H1 (cell line): ENCODE measurements at regions not wholly inside any gene's neighbourhood (a gene's known extent, or its start where the extent isn't known, plus 50 kb on each side); places are given as distances from the start of the nearest gene placed in this dataset.

ENCODE experiments used
- CTCF ChIA-PET: fragments of 300-600 bp; sonication (Branson Sonifier 250); formaldehyde crosslinking; loops from one replicate; lab custom pipeline; 2021; ENCODE audit not compliant: partially characterized antibody; lab: Charles Lee
- POLR2A ChIA-PET: fragments of 300-600 bp; sonication (Branson Sonifier 250); formaldehyde crosslinking; loops from one replicate; lab custom pipeline; 2021; ENCODE audit warnings: inconsistent platforms; ENCODE audit not compliant: partially characterized antibody; lab: Charles Lee
- DNase-seq, 2 experiments: peaks; one replicate each; pipeline versions ENCODE4 v3.0.0 to v3.0.0-alpha.2; 2010 to 2022; ENCODE audit warnings: low spot score in 2 of 2, low read depth in 1 of 2, mixed read lengths in 1 of 2
- FAIRE-seq: peaks from 2 replicates; lab custom pipeline; 2011; peaks lifted over from hg19 to GRCh38; lab: Jason Lieb, UNC
- H2AFZ ChIP-seq: 2 replicates; pipeline ENCODE4 v1.8.1; 2012; ENCODE audit warnings: low read length, inconsistent platforms
- H2AK5ac ChIP-seq: 2 replicates; pipeline ENCODE4 v1.6.1; 2013; ENCODE audit warnings: low read depth, low read length
- H2BK120ac ChIP-seq: replicated peaks from 2 replicates; pipeline ENCODE3; 2013; ENCODE audit warnings: low read depth, low read length, inconsistent platforms
- H2BK12ac ChIP-seq: 2 replicates; pipeline ENCODE4 v1.6.1; 2013; ENCODE audit warnings: low read depth, low read length
- H2BK15ac ChIP-seq: 2 replicates; pipeline ENCODE4 v1.6.1; 2013; ENCODE audit warnings: low read length
- H2BK20ac ChIP-seq: 2 replicates; pipeline ENCODE4 v1.6.1; 2013; ENCODE audit warnings: low read length
- H2BK5ac ChIP-seq: 2 replicates; pipeline ENCODE4 v1.6.1; 2013; ENCODE audit warnings: low read depth, low read length
- H3K14ac ChIP-seq: 2 replicates; pipeline ENCODE4 v1.6.1; 2013; ENCODE audit warnings: inconsistent platforms; ENCODE audit not compliant: insufficient read length
- H3K18ac ChIP-seq: 2 replicates; pipeline ENCODE4 v1.6.1; 2013; ENCODE audit warnings: low read length; ENCODE audit errors: extremely low read depth
- H3K23ac ChIP-seq: 2 replicates; pipeline ENCODE4 v1.6.1; 2013; ENCODE audit warnings: inconsistent platforms; ENCODE audit not compliant: insufficient read length
- H3K23me2 ChIP-seq: 2 replicates; pipeline ENCODE4 v1.6.1; 2013; ENCODE audit warnings: low read depth, low read length
- H3K27ac ChIP-seq: 2 replicates; pipeline ENCODE4 v1.6.1; 2011; ENCODE audit warnings: low read depth, low read length, inconsistent platforms
- H3K27me3 ChIP-seq, 4 experiments: replicated peaks in 1 of 4; 1 replicate in 1 of 4; 2 replicates in 3 of 4; pipeline versions ENCODE4 v1.6.1 to v1.8.1; 2011 to 2013; ENCODE audit warnings: low read length in 3 of 4, mild to moderate bottlenecking in 3 of 4, inconsistent platforms in 2 of 4, mixed read lengths in 2 of 4, moderate library complexity in 1 of 4; ENCODE audit not compliant: control insufficient read depth in 3 of 4, insufficient read depth in 3 of 4; ENCODE audit errors: extremely low read depth in 1 of 4
- H3K36me3 ChIP-seq, 4 experiments: 2 replicates each; pipeline versions ENCODE4 v1.6.1 to v1.8.1; 2011 to 2013; ENCODE audit warnings: mild to moderate bottlenecking in 4 of 4, low read length in 3 of 4, moderate library complexity in 2 of 4, control low read depth in 1 of 4, inconsistent platforms in 1 of 4; ENCODE audit not compliant: insufficient read depth in 4 of 4, control insufficient read depth in 2 of 4
- H3K4ac ChIP-seq: replicated peaks from 2 replicates; pipeline ENCODE3; 2013; ENCODE audit warnings: low read length, low read depth, mixed read lengths, inconsistent platforms; ENCODE audit not compliant: insufficient read length
- H3K4me1 ChIP-seq, 4 experiments: replicated peaks in 1 of 4; 1 replicate in 1 of 4; 2 replicates in 3 of 4; pipeline versions ENCODE4 v1.6.1 to v1.8.1; 2011 to 2013; ENCODE audit warnings: low read length in 3 of 4, inconsistent platforms in 2 of 4, mixed read lengths in 1 of 4; ENCODE audit not compliant: insufficient read depth in 4 of 4, control insufficient read depth in 3 of 4
- H3K4me2 ChIP-seq, 2 experiments: 2 replicates each; pipeline versions ENCODE4 v1.6.1 to v1.8.1; 2011 to 2013; ENCODE audit warnings: low read depth in 2 of 2, low read length in 2 of 2, control low read depth in 1 of 2, inconsistent platforms in 1 of 2, mild to moderate bottlenecking in 1 of 2; ENCODE audit not compliant: insufficient read depth in 1 of 2
- H3K4me3 ChIP-seq, 4 experiments: fragments of 200-600, 300-600 bp in 1 of 4; sonication (generic), shearing (Covaris generic), sonication (Bioruptor Twin) in 1 of 4; 2 replicates each; pipeline versions ENCODE4 v1.5.1 to v1.8.1; 2011 to 2016; ENCODE audit warnings: low read length in 4 of 4, low read depth in 3 of 4, control low read depth in 2 of 4, inconsistent platforms in 2 of 4, mild to moderate bottlenecking in 2 of 4, mixed read lengths in 1 of 4, moderate library complexity in 1 of 4; ENCODE audit not compliant: insufficient read depth in 2 of 4; ENCODE audit errors: extremely low read depth in 1 of 4
- H3K56ac ChIP-seq: replicated peaks from 2 replicates; pipeline ENCODE3; 2013; ENCODE audit warnings: low read depth, mild to moderate bottlenecking, mixed read lengths, low read length, inconsistent platforms; ENCODE audit not compliant: insufficient read length
- H3K79me1 ChIP-seq: 2 replicates; pipeline ENCODE4 v1.6.1; 2013; ENCODE audit warnings: low read depth, low read length, control low read depth
- H3K79me2 ChIP-seq, 2 experiments: 2 replicates each; pipeline versions ENCODE4 v1.6.1 to v1.8.1; 2012 to 2013; ENCODE audit warnings: low read length in 2 of 2, mild to moderate bottlenecking in 2 of 2, inconsistent platforms in 1 of 2; ENCODE audit not compliant: insufficient read depth in 2 of 2, control insufficient read depth in 1 of 2
- H3K9ac ChIP-seq, 4 experiments: replicated peaks in 1 of 4; 1 replicate in 1 of 4; 2 replicates in 3 of 4; pipeline versions ENCODE4 v1.6.1 to v1.8.1; 2011 to 2013; ENCODE audit warnings: low read depth in 3 of 4, low read length in 3 of 4, control low read depth in 2 of 4, mild to moderate bottlenecking in 2 of 4, moderate library complexity in 2 of 4, inconsistent platforms in 1 of 4; ENCODE audit errors: extremely low read depth in 1 of 4
- H3K9me3 ChIP-seq, 2 experiments: 2 replicates each; pipeline versions ENCODE4 v1.6.1 to v1.8.1; 2012 to 2013; ENCODE audit warnings: mild to moderate bottlenecking in 2 of 2, moderate library complexity in 2 of 2, control low read depth in 1 of 2, inconsistent platforms in 1 of 2, low read depth in 1 of 2, low read length in 1 of 2, mixed read lengths in 1 of 2; ENCODE audit not compliant: insufficient read depth in 2 of 2
- H4K20me1 ChIP-seq, 2 experiments: replicated peaks in 1 of 2; 2 replicates each; pipeline versions ENCODE3 to v1.8.1; 2011 to 2013; ENCODE audit warnings: inconsistent platforms in 2 of 2, low read length in 2 of 2, mild to moderate bottlenecking in 1 of 2; ENCODE audit not compliant: insufficient read depth in 2 of 2, control insufficient read depth in 1 of 2
- H4K5ac ChIP-seq: 2 replicates; pipeline ENCODE4 v1.6.1; 2013; ENCODE audit warnings: low read length, low read depth, mixed read lengths, inconsistent platforms; ENCODE audit not compliant: insufficient read length
- H4K8ac ChIP-seq: 2 replicates; pipeline ENCODE4 v1.8.0; 2013; ENCODE audit warnings: mild to moderate bottlenecking, moderate library complexity, low read length, inconsistent platforms; ENCODE audit not compliant: insufficient read depth; ENCODE audit errors: extremely low read depth
- H4K91ac ChIP-seq: replicated peaks from 2 replicates; pipeline ENCODE3; 2013; ENCODE audit warnings: low read length, mixed read lengths, inconsistent platforms; ENCODE audit not compliant: insufficient read length
- ASH2L ChIP-seq: fragments of 200-600, 300-600 bp; sonication (generic); IDR thresholded peaks from one replicate; pipeline ENCODE4 v1.7.1; 2017; ENCODE audit warnings: low read length
- BCL11A ChIP-seq, 2 experiments: IDR thresholded peaks; one replicate each; pipeline ENCODE4 v1.6.1; 2011; ENCODE audit warnings: low read depth in 2 of 2, low read length in 2 of 2, mild to moderate bottlenecking in 2 of 2
- EP300 ChIP-seq, 2 experiments: IDR thresholded peaks; 1 replicate in 1 of 2; 2 replicates in 1 of 2; pipeline ENCODE4 v1.6.1; 2011 to 2012; ENCODE audit warnings: low read depth in 2 of 2, low read length in 2 of 2, mild to moderate bottlenecking in 2 of 2, borderline replicate concordance in 1 of 2, inconsistent platforms in 1 of 2, moderate library complexity in 1 of 2
- JUN ChIP-seq: IDR thresholded peaks from 2 replicates; pipeline ENCODE4 v1.6.1; 2011; ENCODE audit warnings: low read depth, mild to moderate bottlenecking, improper control_type of control experiment, low read length
- NRF1 ChIP-seq: IDR thresholded peaks from 2 replicates; pipeline ENCODE4 v1.6.1; 2011; ENCODE audit warnings: mild to moderate bottlenecking, low read depth, low read length, improper control_type of control experiment
- POLR2A ChIP-seq, 2 experiments: IDR thresholded peaks; 1 replicate in 1 of 2; 2 replicates in 1 of 2; pipeline ENCODE4 v1.6.1; 2011; ENCODE audit warnings: low read depth in 2 of 2, low read length in 2 of 2, mild to moderate bottlenecking in 2 of 2; ENCODE audit errors: control extremely low read depth in 1 of 2
- RFX5 ChIP-seq: IDR thresholded peaks from 2 replicates; pipeline ENCODE4 v1.6.1; 2011; ENCODE audit warnings: low read depth, low read length, improper control_type of control experiment, borderline replicate concordance
- RXRA ChIP-seq: IDR thresholded peaks from 2 replicates; pipeline ENCODE4 v1.6.1; 2011; ENCODE audit warnings: low read depth, mild to moderate bottlenecking, low read length, moderate library complexity; ENCODE audit not compliant: insufficient read depth
- SAP30 ChIP-seq: fragments of 300-600 bp; sonication (generic); IDR thresholded peaks from 2 replicates; pipeline ENCODE4 v1.7.1; 2012; ENCODE audit warnings: low read length, moderate library complexity, mild to moderate bottlenecking, inconsistent platforms; ENCODE audit not compliant: insufficient read depth, insufficient replicate concordance
- SIRT6 ChIP-seq: IDR thresholded peaks from one replicate; pipeline ENCODE4 v1.7.1; 2012; ENCODE audit warnings: low read length, inconsistent platforms
- SP1 ChIP-seq: IDR thresholded peaks from 2 replicates; pipeline ENCODE4 v1.6.1; 2011; ENCODE audit warnings: low read depth, low read length
- SP4 ChIP-seq: IDR thresholded peaks from 2 replicates; pipeline ENCODE4 v1.6.1; 2012; ENCODE audit warnings: low read length, inconsistent platforms
- TAF1 ChIP-seq: IDR thresholded peaks from 2 replicates; pipeline ENCODE4 v1.6.1; 2011; ENCODE audit warnings: mild to moderate bottlenecking, low read depth, low read length
- YY1 ChIP-seq: IDR thresholded peaks from 2 replicates; pipeline ENCODE4 v1.6.1; 2011; ENCODE audit warnings: low read depth, mild to moderate bottlenecking, low read length
- WGBS, 2 experiments: shearing (Covaris generic) in 1 of 2; methylation state at CpG; one replicate each; pipeline versions ENCODE4 v1.1.6 to v1.1.7; 2013 to 2015; ENCODE audit warnings: low lambda C conversion rate in 2 of 2, mixed read lengths in 2 of 2, inconsistent platforms in 1 of 2, low coverage in 1 of 2, missing lambda C conversion rate in 1 of 2; ENCODE audit not compliant: insufficient replicate concordance in 2 of 2, insufficient coverage in 1 of 2, insufficient read length in 1 of 2; ENCODE audit errors: extremely low coverage in 1 of 2, missing lambda C conversion rate in 1 of 2; 5-methylcytosine and 5-hydroxymethylcytosine counted together
- TF ChIP-seq, protein P1 (sequence below): IDR thresholded peaks from 2 replicates; pipeline ENCODE4 v1.6.1; 2012; ENCODE audit warnings: inconsistent platforms

DNA sequence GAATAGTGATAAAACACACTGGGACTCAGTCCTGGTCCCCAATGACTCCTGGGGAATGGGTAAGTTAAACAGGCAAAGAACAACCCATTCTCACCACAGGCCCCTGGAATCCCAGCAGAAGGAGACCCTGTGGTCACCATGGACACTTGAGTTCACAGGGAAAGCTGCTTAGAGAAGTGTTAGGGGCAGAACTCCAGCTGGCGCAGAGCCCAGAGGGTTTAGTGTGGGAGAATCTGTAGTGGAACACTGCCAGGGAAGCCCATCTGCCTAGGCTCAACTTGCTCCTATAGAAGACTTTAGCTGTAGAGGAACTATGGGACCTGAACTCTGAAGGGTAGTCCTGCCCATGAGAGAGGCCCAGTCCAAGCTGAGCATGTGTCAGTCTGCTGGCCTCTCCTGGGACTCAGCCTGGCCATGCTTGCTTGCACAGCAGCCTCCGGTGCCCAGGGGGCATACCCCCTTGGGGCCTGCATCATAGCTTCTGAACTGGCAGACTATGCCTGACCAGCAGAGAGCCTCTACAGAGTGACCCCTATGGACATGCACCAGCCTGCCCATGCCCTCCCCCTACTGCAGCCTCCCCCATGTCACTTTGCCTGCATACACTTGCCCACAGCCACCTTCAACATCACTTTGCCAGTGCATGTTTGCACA, 343.5 kb downstream of the IDS start:
- Histone ChIP-seq H3K27ac (no peak overlapping the region), H3K27me3 (no peaks in the 10 kb centered on the region), H4K91ac (no peak overlapping the region), H3K23ac (no peak overlapping the region), H3K4me1 (no peaks in the 10 kb centered on the region), H2BK120ac (no peak overlapping the region), H2BK20ac (no peak overlapping the region), H2AFZ (no peak overlapping the region), H2AK5ac (no peak overlapping the region), H3K23me2 (no peaks in the 10 kb centered on the region), H3K56ac (no peak overlapping the region), H3K79me1 (no peaks in the 10 kb centered on the region), H4K5ac (no peak overlapping the region), H4K8ac (no peak overlapping the region), H3K9ac (no peak overlapping the region), H4K20me1 (no peaks in the 10 kb centered on the region), H3K18ac (no peak overlapping the region), H3K14ac (no peak overlapping the region), H3K79me2 (no peaks in the 10 kb centered on the region), H3K9me3 (no peaks in the 10 kb centered on the region), H3K4me2 (no peak overlapping the region), H3K36me3 (no peaks in the 10 kb centered on the region), H2BK5ac (no peak overlapping the region), H3K4me3 (no peak overlapping the region), H3K4ac (no peak overlapping the region), H2BK15ac (no peak overlapping the region), H2BK12ac (no peak overlapping the region)
- 89% methylated on average over 1 of the region's 2 CpGs; no CpG with 5 or more reads in 1 of the 2 experiments for WGBS, 2 experiments
- ChIA-PET CTCF (no interaction called here), POLR2A (no interaction called here)
- TF ChIP-seq TAF1: no peak
- no peak for TF ChIP-seq POLR2A (IDR thresholded peaks at IDR 0.05; ENCODE audit: control extremely low read depth in 1 of 2, low read depth in 2 of 2, low read length in 2 of 2)
- TF ChIP-seq EP300 (IDR thresholded peaks at IDR 0.05; ENCODE audit: borderline replicate concordance in 1 of 2, low read depth in 2 of 2, low read length in 2 of 2): no peak
- no peak for TF ChIP-seq JUN
- TF ChIP-seq SAP30: no peak
- TF ChIP-seq, protein P1, sequence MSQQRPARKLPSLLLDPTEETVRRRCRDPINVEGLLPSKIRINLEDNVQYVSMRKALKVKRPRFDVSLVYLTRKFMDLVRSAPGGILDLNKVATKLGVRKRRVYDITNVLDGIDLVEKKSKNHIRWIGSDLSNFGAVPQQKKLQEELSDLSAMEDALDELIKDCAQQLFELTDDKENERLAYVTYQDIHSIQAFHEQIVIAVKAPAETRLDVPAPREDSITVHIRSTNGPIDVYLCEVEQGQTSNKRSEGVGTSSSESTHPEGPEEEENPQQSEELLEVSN: no peak
- no peak for TF ChIP-seq RXRA
- no peak for TF ChIP-seq SIRT6
- TF ChIP-seq SP1: no peak
- no peak for TF ChIP-seq BCL11A (IDR thresholded peaks at IDR 0.05; ENCODE audit: low read depth in 2 of 2, low read length in 2 of 2)
- no peak for TF ChIP-seq SP4
- TF ChIP-seq YY1: no peak
- no peak for TF ChIP-seq NRF1
- TF ChIP-seq RFX5: no peak
- no peak for TF ChIP-seq ASH2L
- DNase-seq: no peak
- no peak for FAIRE-seq
